DND-41 (cell line): ENCODE measurements at regions not wholly inside any gene's neighbourhood (a gene's known extent, or its start where the extent isn't known, plus 50 kb on each side); places are given as distances from the start of the nearest gene placed in this dataset.

Source experiments
- ATAC-seq: fragments of 200-7000 bp; cut with Tn5 transposase; 3 replicates; pipeline ENCODE4 v1.9.1; 2021; ENCODE audit warnings: low read depth; ENCODE audit not compliant: insufficient read depth
- DNase-seq: peaks from one replicate; pipeline ENCODE4 v3.0.0-alpha.2; 2020
- H2AFZ ChIP-seq: 2 replicates; pipeline ENCODE4 v1.6.0; 2012; ENCODE audit warnings: low read depth, low read length
- H3K27ac ChIP-seq: 2 replicates; pipeline ENCODE4 v1.5.1; 2012; ENCODE audit warnings: low read length, inconsistent platforms
- H3K27me3 ChIP-seq: fragments of 200-600 bp; sonication (generic); 2 replicates; pipeline ENCODE4 v1.6.0; 2012; ENCODE audit warnings: low read length, mild to moderate bottlenecking, inconsistent platforms; ENCODE audit not compliant: insufficient read depth, poor library complexity
- H3K36me3 ChIP-seq: 2 replicates; pipeline ENCODE4 v1.5.1; 2012; ENCODE audit warnings: low read length, inconsistent platforms; ENCODE audit not compliant: insufficient read depth
- H3K4me1 ChIP-seq: 2 replicates; pipeline ENCODE4 v1.5.1; 2012; ENCODE audit warnings: mild to moderate bottlenecking, low read length; ENCODE audit not compliant: insufficient read depth
- H3K4me2 ChIP-seq: 2 replicates; pipeline ENCODE4 v1.6.0; 2012; ENCODE audit warnings: mild to moderate bottlenecking, moderate library complexity, low read length, inconsistent platforms; ENCODE audit not compliant: insufficient read depth
- H3K4me3 ChIP-seq, 2 experiments: fragments of 200-600 bp in 1 of 2; shearing (Covaris generic) in 1 of 2; 2 replicates each; pipeline ENCODE4 v1.5.1; 2012 to 2016; ENCODE audit warnings: inconsistent platforms in 2 of 2, low read length in 2 of 2, mild to moderate bottlenecking in 2 of 2, low read depth in 1 of 2, moderate library complexity in 1 of 2
- H3K79me2 ChIP-seq: 2 replicates; pipeline ENCODE4 v1.6.0; 2012; ENCODE audit warnings: low read length, inconsistent platforms; ENCODE audit not compliant: insufficient read depth
- H3K9ac ChIP-seq: 2 replicates; pipeline ENCODE4 v1.6.0; 2012; ENCODE audit warnings: low read depth, mild to moderate bottlenecking, inconsistent platforms, low read length, moderate library complexity
- H3K9me3 ChIP-seq: 2 replicates; pipeline ENCODE4 v1.5.1; 2012; ENCODE audit warnings: low read length, moderate library complexity, mild to moderate bottlenecking, inconsistent platforms; ENCODE audit not compliant: insufficient read depth, severe bottlenecking
- H4K20me1 ChIP-seq: 2 replicates; pipeline ENCODE4 v1.6.0; 2012; ENCODE audit warnings: low read length; ENCODE audit not compliant: insufficient read depth
- EZH2 ChIP-seq: IDR thresholded peaks from 3 replicates; pipeline ENCODE4 v1.6.1; 2012; ENCODE audit warnings: borderline replicate concordance, low read depth, mild to moderate bottlenecking, moderate library complexity, low read length, inconsistent platforms; ENCODE audit not compliant: severe bottlenecking
- TF ChIP-seq, protein P1 (sequence below): IDR thresholded peaks from 2 replicates; pipeline ENCODE4 v1.5.1; 2012; ENCODE audit warnings: borderline replicate concordance, low read length, moderate library complexity, mild to moderate bottlenecking; ENCODE audit not compliant: poor library complexity, severe bottlenecking; ENCODE audit errors: extremely low read depth

DNA sequence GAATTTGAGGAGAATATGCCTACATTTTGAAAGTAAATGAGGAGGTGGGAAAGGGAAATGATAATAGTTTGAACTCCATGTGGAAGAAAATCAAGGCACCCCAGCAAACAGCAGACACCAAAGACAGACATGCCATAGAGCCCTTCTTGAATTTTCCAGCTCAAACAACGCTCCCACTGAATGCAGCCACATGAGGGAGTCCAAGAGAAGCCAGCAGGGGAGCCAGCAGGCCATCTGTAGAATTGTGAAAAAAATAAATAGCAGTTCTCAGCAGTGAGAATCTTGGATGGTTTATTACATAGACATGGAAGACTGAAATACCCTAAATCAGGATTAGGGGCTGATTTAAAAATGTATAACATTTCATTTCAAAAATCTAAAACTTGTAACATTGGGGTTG is 1567.3 kb upstream of the LRRTM3 start:
- DNase-seq (no peak), ATAC-seq (no peak)
- Histone ChIP-seq H3K79me2 (no peaks in the 10 kb centered on the region), H4K20me1 (no peaks in the 10 kb centered on the region), H3K4me2 (no peak overlapping the region), H2AFZ (no peak overlapping the region), H3K36me3 (no peaks in the 10 kb centered on the region), H3K9me3 (no peaks in the 10 kb centered on the region), H3K27ac (no peak overlapping the region), H3K4me3 (no peak overlapping the region), H3K9ac (no peak overlapping the region), H3K27me3 (no peaks in the 10 kb centered on the region), H3K4me1 (no peaks in the 10 kb centered on the region)
- TF ChIP-seq, protein P1, sequence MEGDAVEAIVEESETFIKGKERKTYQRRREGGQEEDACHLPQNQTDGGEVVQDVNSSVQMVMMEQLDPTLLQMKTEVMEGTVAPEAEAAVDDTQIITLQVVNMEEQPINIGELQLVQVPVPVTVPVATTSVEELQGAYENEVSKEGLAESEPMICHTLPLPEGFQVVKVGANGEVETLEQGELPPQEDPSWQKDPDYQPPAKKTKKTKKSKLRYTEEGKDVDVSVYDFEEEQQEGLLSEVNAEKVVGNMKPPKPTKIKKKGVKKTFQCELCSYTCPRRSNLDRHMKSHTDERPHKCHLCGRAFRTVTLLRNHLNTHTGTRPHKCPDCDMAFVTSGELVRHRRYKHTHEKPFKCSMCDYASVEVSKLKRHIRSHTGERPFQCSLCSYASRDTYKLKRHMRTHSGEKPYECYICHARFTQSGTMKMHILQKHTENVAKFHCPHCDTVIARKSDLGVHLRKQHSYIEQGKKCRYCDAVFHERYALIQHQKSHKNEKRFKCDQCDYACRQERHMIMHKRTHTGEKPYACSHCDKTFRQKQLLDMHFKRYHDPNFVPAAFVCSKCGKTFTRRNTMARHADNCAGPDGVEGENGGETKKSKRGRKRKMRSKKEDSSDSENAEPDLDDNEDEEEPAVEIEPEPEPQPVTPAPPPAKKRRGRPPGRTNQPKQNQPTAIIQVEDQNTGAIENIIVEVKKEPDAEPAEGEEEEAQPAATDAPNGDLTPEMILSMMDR = no peak
- no peak for TF ChIP-seq EZH2

DNA sequence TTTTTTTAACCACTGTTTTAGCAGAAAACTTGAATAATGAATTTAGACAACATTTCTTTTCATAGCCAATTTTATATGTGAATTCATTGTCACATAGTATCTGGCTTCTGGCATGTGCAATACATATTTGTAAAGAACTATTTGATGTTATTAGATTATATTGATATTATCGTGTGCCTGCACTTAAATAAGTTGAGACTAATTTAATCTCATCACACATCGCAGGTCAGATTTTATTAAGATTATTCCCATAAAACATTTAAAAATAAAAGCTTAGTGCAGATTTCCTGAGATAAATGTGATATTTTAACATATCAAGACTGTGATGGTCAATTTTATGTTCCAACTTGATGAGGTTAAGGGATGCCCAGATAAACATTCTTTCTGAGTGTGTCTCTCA is 1565.3 kb upstream of the LRRTM3 start:
- Histone ChIP-seq H2AFZ (no peak overlapping the region), H3K27me3 (no peaks in the 10 kb centered on the region), H4K20me1 (no peaks in the 10 kb centered on the region), H3K36me3 (no peaks in the 10 kb centered on the region), H3K4me1 (no peaks in the 10 kb centered on the region), H3K27ac (no peak overlapping the region), H3K4me2 (no peak overlapping the region), H3K9ac (no peak overlapping the region), H3K4me3 (no peak overlapping the region), H3K79me2 (no peaks in the 10 kb centered on the region), H3K9me3 (no peaks in the 10 kb centered on the region)
- DNase-seq = no peak
- TF ChIP-seq, protein P1 = no peak
- no peak for TF ChIP-seq EZH2
- no peak for ATAC-seq

DNA sequence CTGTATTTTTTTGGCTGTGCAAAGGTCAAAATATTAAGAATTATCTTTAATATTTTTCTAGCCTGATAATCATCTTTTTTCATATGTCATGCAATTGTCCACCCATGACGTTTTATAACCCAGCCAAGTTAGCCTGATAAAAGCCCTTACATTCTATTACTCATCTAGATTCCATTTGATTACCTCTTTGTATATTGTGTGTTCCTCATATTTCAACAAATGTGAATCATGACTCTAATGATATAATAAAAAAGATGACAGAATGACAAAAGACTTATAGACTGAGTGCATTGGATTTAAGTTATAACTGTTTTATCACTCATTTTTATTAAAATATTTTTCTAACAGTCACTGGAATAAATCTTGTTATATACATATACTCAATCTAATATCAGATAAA is 1560.0 kb upstream of the LRRTM3 start:
- H3K27ac ChIP-seq = no peak overlapping the region
- ATAC-seq (no peak), DNase-seq (no peak)
- H3K4me3 ChIP-seq = no peak overlapping the region
- H3K9ac ChIP-seq = no peak overlapping the region
- no peaks in the 10 kb centered on the region for H4K20me1 ChIP-seq
- no peaks in the 10 kb centered on the region for H3K4me1 ChIP-seq
- TF ChIP-seq, protein P1 = no peak
- no peak for TF ChIP-seq EZH2
- no peaks in the 10 kb centered on the region for H3K79me2 ChIP-seq
- no peak overlapping the region for H3K4me2 ChIP-seq
- no peaks in the 10 kb centered on the region for H3K9me3 ChIP-seq
- no peaks in the 10 kb centered on the region for H3K36me3 ChIP-seq
- H2AFZ ChIP-seq = no peak overlapping the region
- no peaks in the 10 kb centered on the region for H3K27me3 ChIP-seq

DNA sequence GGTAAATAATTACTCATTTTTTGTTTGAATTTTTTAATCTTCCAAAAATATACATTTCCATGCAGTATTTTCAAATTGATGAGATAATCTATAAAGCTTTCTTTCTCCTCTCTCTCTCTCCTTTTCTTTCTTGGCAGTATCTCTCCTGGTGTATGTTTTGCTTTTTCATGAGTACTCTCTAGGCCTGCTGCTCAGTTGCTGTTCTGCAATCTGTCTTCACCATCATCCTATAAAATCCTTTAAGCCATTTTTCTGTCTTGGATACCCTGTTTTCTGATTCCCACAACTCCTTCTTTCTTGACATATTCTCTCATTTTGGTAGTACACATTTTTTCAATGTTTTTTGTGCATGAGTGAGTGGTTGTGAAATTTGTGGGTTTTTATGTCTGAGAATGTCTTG is 1558.1 kb upstream of the LRRTM3 start:
- no peaks in the 10 kb centered on the region for H3K79me2 ChIP-seq
- H3K9ac ChIP-seq = no peak overlapping the region
- no peak for ATAC-seq
- DNase-seq = no peak
- no peak overlapping the region for H2AFZ ChIP-seq
- H3K4me2 ChIP-seq = no peak overlapping the region
- no peaks in the 10 kb centered on the region for H3K4me1 ChIP-seq
- H3K36me3 ChIP-seq = no peaks in the 10 kb centered on the region
- H4K20me1 ChIP-seq = no peaks in the 10 kb centered on the region
- H3K27me3 ChIP-seq = no peaks in the 10 kb centered on the region
- no peak overlapping the region for H3K4me3 ChIP-seq
- no peaks in the 10 kb centered on the region for H3K9me3 ChIP-seq
- TF ChIP-seq, protein P1 = no peak
- no peak for TF ChIP-seq EZH2
- no peak overlapping the region for H3K27ac ChIP-seq
